ENCODE measurements at regions not wholly inside any gene's neighbourhood (a gene's known extent, or its start where the extent isn't known, plus 50 kb on each side); places are given as distances from the start of the nearest gene placed in this dataset.

- no peak for TF ChIP-seq CTCF (IDR thresholded peaks at IDR 0.05; ENCODE audit: low read depth, low read length, missing control alignments)
- no peak for DNase-seq (ENCODE audit: extremely low read depth, low read depth)
- no peak overlapping the region for H3K4me3 ChIP-seq (replicated peaks; ENCODE audit: low read depth, low read length)
Observed at GRCh38 chr18:45518311-45519155, 96.7 kb upstream of the SLC14A2 start.

DNA sequence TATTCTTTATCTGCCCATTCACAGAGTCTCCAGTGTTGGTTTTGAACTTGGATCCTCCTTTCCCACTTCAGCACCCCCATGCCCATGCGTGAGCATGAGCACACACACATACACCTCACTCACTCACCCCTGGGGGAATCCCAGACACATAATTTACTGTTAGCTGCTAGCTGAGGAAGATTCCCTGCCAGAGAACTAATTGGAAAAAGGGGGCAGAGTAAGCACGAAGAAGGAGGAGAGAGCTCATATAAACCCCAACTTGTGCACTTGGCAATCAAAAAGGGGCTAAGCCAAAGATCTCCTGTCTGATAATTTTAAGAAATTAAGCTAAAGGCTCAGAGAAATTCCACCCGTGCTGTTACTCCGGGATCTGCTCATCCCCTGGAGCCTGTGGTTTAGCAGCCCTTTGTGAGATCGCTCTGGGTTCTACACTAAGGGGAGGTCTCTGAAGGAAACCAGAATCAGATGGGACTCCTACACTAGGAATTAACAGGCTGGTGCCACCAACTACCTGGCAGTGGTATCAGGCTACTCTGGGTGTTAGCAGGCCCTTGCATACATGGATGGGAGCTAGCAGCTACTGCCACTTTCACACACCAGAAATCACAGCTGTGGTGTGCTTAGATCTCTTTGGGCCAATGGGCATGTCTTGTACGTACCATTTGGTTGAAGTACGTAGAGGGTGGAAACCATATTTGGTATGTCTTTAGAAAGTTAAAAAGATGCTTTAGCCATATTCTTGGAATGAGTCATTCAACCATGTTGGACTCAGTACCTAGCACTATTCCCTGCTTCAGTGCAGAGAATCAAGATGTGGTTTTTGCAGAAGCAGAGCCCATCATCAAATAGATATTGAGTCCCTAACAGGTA, 95.6 kb upstream of the SLC14A2 start:
- H3K4me3 ChIP-seq (replicated peaks; ENCODE audit: low read depth, low read length): no peak overlapping the region
- no peak for DNase-seq (ENCODE audit: extremely low read depth, low read depth)
- TF ChIP-seq CTCF (IDR thresholded peaks at IDR 0.05; ENCODE audit: low read depth, low read length, missing control alignments): no peak

DNA sequence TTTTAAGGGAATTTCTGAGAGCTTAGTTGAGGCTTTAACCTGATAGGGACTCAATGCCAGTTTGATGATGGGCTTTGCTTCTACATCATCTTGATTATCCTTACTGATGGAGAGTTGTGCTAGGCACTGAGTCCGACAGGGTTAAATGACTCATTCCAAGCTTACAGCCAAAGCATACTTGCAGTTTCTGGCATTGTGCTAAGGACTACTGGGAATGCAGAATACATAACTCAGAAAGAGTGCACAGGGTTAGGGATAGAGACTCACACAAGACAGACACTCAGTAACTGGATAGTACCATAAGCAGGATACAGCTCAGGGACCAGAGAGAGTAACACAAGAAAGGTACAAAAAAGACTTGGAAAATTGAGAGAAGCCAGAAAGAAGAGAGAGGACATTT, 94.1 kb upstream of the SLC14A2 start:
- no peak for TF ChIP-seq CTCF (IDR thresholded peaks at IDR 0.05; ENCODE audit: low read depth, low read length, missing control alignments)
- no peak for DNase-seq (ENCODE audit: extremely low read depth, low read depth)
- H3K4me3 ChIP-seq (replicated peaks; ENCODE audit: low read depth, low read length): no peak overlapping the region

DNA sequence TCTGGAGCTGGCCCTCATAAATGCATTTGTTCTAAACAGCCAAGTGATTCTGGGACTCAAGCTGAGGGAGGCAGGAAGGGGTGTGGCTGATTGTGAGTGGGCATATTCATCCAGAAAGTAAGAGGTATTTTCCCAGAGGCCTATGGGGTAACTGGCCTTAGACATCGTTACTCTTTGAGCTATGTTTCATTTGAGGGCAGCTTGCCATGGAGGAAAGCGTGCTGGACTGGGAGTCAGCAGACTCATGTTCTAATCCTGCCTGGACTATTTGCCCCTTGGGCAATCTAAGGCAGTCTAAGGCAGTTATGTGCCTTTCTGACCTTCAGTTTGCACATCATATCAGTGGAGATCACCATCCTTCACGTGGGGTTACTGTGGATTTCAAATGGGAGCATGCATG, 93.5 kb upstream of the SLC14A2 start:
- no peak overlapping the region for H3K4me3 ChIP-seq (replicated peaks; ENCODE audit: low read depth, low read length)
- DNase-seq (ENCODE audit: extremely low read depth, low read depth): no peak

GRCh38 chr18:45522371-45522770, 92.9 kb upstream of the SLC14A2 start:
- no peak for DNase-seq (ENCODE audit: extremely low read depth, low read depth)
- TF ChIP-seq CTCF (IDR thresholded peaks at IDR 0.05; ENCODE audit: low read depth, low read length, missing control alignments): no peak
- H3K4me3 ChIP-seq (replicated peaks; ENCODE audit: low read depth, low read length): no peak overlapping the region

More for the DNA sequence above, 93.5 kb upstream of the SLC14A2 start:
- no peak for TF ChIP-seq CTCF (IDR thresholded peaks at IDR 0.05; ENCODE audit: low read depth, low read length, missing control alignments)

DNA sequence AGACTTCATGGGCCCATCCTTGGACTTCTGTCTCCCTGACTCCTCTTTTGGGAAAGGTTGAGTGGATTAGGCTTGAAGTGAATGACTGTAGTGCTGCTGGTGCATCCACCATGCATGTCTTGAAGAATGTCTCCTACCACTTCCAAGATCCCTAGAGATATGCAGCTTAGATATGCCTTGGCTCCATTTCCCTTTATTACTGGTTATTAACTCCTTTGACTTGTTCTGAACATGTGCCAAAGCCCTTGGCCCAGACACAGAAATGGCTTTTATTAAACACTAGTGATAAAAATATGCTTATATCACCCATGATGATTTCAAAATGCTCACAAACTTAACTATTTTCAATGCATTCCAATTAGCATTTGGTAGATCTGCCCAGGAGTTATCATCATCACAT, 90.0 kb upstream of the SLC14A2 start:
- no peak for DNase-seq (ENCODE audit: extremely low read depth, low read depth)
- no peak for TF ChIP-seq CTCF (IDR thresholded peaks at IDR 0.05; ENCODE audit: low read depth, low read length, missing control alignments)
- no peak overlapping the region for H3K4me3 ChIP-seq (replicated peaks; ENCODE audit: low read depth, low read length)
